GM19467 (cell line): ENCODE measurements at regions not wholly inside any gene's neighbourhood (a gene's known extent, or its start where the extent isn't known, plus 50 kb on each side); places are given as distances from the start of the nearest gene placed in this dataset.
A peak's percentile ranks its signal among the peaks of the same experiment; 100 is the strongest.
"Not testable (repeated sequence)": the region's sequence is repeated elsewhere in the genome, so short reads cannot be mapped to it uniquely, and the experiment has no call there.

ENCODE experiments used
- ATAC-seq: cut with Tn5 transposase; IDR thresholded peaks from one replicate; pipeline ENCODE4 v1.9.1; 2021; ENCODE audit warnings: mild to moderate bottlenecking, moderate library complexity; ENCODE audit not compliant: unreplicated experiment

GRCh38 chr5:153212471-153212870 lies 278.0 kb upstream of the GRIA1 start:
- ATAC-seq, result no peak

GRCh38 chr5:153222936-153223335 lies 267.5 kb upstream of the GRIA1 start:
- no peak for ATAC-seq

- no peak for ATAC-seq
Measured at GRCh38 chr5:153223376-153223775, 267.1 kb upstream of the GRIA1 start.

- no peak for ATAC-seq
Measured at GRCh38 chr5:153224651-153225050, 265.8 kb upstream of the GRIA1 start.

GRCh38 chr5:153233933-153234332 lies 256.5 kb upstream of the GRIA1 start:
- ATAC-seq, result no peak

- no peak for ATAC-seq
Measured at GRCh38 chr5:153236319-153236718, 254.2 kb upstream of the GRIA1 start.

- ATAC-seq, result peak; percentile 94
Measured at GRCh38 chr5:153237671-153238332, 252.7 kb upstream of the GRIA1 start.

GRCh38 chr5:153257381-153257780 lies 233.1 kb upstream of the GRIA1 start:
- ATAC-seq, result no peak

- no peak for ATAC-seq
Measured at GRCh38 chr5:153258469-153258868, 232.0 kb upstream of the GRIA1 start.

- ATAC-seq, result no peak
Measured at GRCh38 chr5:153267506-153267905, 223.0 kb upstream of the GRIA1 start.

GRCh38 chr5:153275695-153276094 lies 214.8 kb upstream of the GRIA1 start:
- no peak for ATAC-seq

- ATAC-seq, result no peak
Measured at GRCh38 chr5:153276151-153276550, 214.3 kb upstream of the GRIA1 start.

- not testable (repeated sequence) for ATAC-seq
Measured at GRCh38 chr5:153296251-153296844, 194.1 kb upstream of the GRIA1 start.

GRCh38 chr5:153299891-153300290 lies 190.6 kb upstream of the GRIA1 start:
- ATAC-seq, result no peak

- no peak for ATAC-seq
Measured at GRCh38 chr5:153308282-153308681, 182.2 kb upstream of the GRIA1 start.

- no peak for ATAC-seq
Measured at GRCh38 chr5:153318556-153318955, 171.9 kb upstream of the GRIA1 start.

GRCh38 chr5:153321478-153321877 lies 169.0 kb upstream of the GRIA1 start:
- no peak for ATAC-seq

GRCh38 chr5:153340139-153340538 lies 150.3 kb upstream of the GRIA1 start:
- no peak for ATAC-seq

- ATAC-seq, result no peak
Measured at GRCh38 chr5:153340738-153341137, 149.7 kb upstream of the GRIA1 start.

- no peak for ATAC-seq
Measured at GRCh38 chr5:153342487-153342886, 148.0 kb upstream of the GRIA1 start.

GRCh38 chr5:153347611-153348010 lies 142.9 kb upstream of the GRIA1 start:
- no peak for ATAC-seq

- ATAC-seq, result no peak
Measured at GRCh38 chr5:153350175-153350883, 140.1 kb upstream of the GRIA1 start.
